Fibroblast of lung (primary cell): ENCODE measurements at regions not wholly inside any gene's neighbourhood (a gene's known extent, or its start where the extent isn't known, plus 50 kb on each side); places are given as distances from the start of the nearest gene placed in this dataset.

Experiments
- DNase-seq, 2 donors: peaks; one replicate each; pipeline versions ENCODE4 v3.0.0 to v3.0.0-alpha.2; 2010; ENCODE audit warnings: low read depth in 2 of 2
- H2AFZ ChIP-seq: 2 replicates; pipeline ENCODE4 v1.5.1; 2012; ENCODE audit warnings: low read length, control low read depth, inconsistent platforms
- H3K27ac ChIP-seq: 2 replicates; pipeline ENCODE4 v1.5.1; 2011; ENCODE audit warnings: low read length, control low read depth; ENCODE audit not compliant: insufficient read depth
- H3K27me3 ChIP-seq: 2 replicates; pipeline ENCODE4 v1.5.1; 2011; ENCODE audit warnings: mild to moderate bottlenecking, low read length; ENCODE audit not compliant: control insufficient read depth, insufficient read depth
- H3K36me3 ChIP-seq: 2 replicates; pipeline ENCODE4 v1.5.1; 2011; ENCODE audit warnings: low read length; ENCODE audit not compliant: control insufficient read depth, insufficient read depth
- H3K4me1 ChIP-seq: 2 replicates; pipeline ENCODE4 v1.5.1; 2011; ENCODE audit warnings: low read length; ENCODE audit not compliant: control insufficient read depth, insufficient read depth; ENCODE audit errors: extremely low read depth
- H3K4me2 ChIP-seq: 2 replicates; pipeline ENCODE4 v1.5.1; 2011; ENCODE audit warnings: low read length, control low read depth; ENCODE audit not compliant: insufficient read depth; ENCODE audit errors: extremely low read depth
- H3K4me3 ChIP-seq, 4 experiments: fragments of 200-600 bp in 1 of 4; sonication (generic) in 1 of 4; replicated peaks in 1 of 4; 2 replicates each; pipeline ENCODE4 v1.5.1; 2011 to 2016; ENCODE audit warnings: low read length in 4 of 4, low read depth in 3 of 4, mild to moderate bottlenecking in 3 of 4, control low read depth in 2 of 4, inconsistent platforms in 1 of 4, mixed read lengths in 1 of 4; ENCODE audit not compliant: insufficient read depth in 1 of 4; ENCODE audit errors: control extremely low read depth in 1 of 4
- H3K79me2 ChIP-seq: 2 replicates; pipeline ENCODE4 v1.5.1; 2012; ENCODE audit warnings: mild to moderate bottlenecking, low read length, inconsistent platforms; ENCODE audit not compliant: control insufficient read depth, insufficient read depth
- H3K9ac ChIP-seq: 2 replicates; pipeline ENCODE4 v1.5.1; 2011; ENCODE audit warnings: mild to moderate bottlenecking, low read length, control low read depth; ENCODE audit not compliant: insufficient read depth
- H3K9me3 ChIP-seq: 2 replicates; pipeline ENCODE4 v1.5.1; 2012; ENCODE audit warnings: low read depth, low read length; ENCODE audit not compliant: control insufficient read depth, insufficient read depth
- H4K20me1 ChIP-seq: 2 replicates; pipeline ENCODE4 v1.5.1; 2011; ENCODE audit warnings: low read length; ENCODE audit not compliant: control insufficient read depth, insufficient read depth; ENCODE audit errors: extremely low read depth
- CTCF ChIP-seq, 2 donors: IDR thresholded peaks in 1 of 2; conservative IDR thresholded peaks in 1 of 2; 1 replicate in 1 of 2; 2 replicates in 1 of 2; pipeline ENCODE4 v1.5.1; 2011 to 2012; ENCODE audit warnings: low read length in 2 of 2, control low read depth in 1 of 2, inconsistent platforms in 1 of 2, low read depth in 1 of 2, mild to moderate bottlenecking in 1 of 2
- EZH2 ChIP-seq: IDR thresholded peaks from 2 replicates; pipeline ENCODE4 v1.5.1; 2012; ENCODE audit warnings: low read length, control low read depth, mild to moderate bottlenecking; ENCODE audit errors: missing control alignments

- no peak for DNase-seq
- Histone ChIP-seq H3K9ac (no peak overlapping the region), H3K79me2 (no peaks in the 10 kb centered on the region), H3K4me3 (no peak overlapping the region), H3K27me3 (no peaks in the 10 kb centered on the region), H3K36me3 (no peaks in the 10 kb centered on the region), H3K4me2 (no peak overlapping the region), H4K20me1 (no peaks in the 10 kb centered on the region), H2AFZ (no peak overlapping the region), H3K9me3 (no peaks in the 10 kb centered on the region), H3K4me1 (no peaks in the 10 kb centered on the region), H3K27ac (no peak overlapping the region)
- TF ChIP-seq EZH2 (no peak), CTCF (conservative IDR thresholded peaks at IDR 0.05 in 1 of 2, IDR thresholded peaks at IDR 0.05 in 1 of 2; ENCODE audit: low read depth in 1 of 2, low read length in 2 of 2) (no peak)
Measured at GRCh38 chr10:16184906-16185305, 251.9 kb upstream of the PTER start.

GRCh38 chr10:16186564-16186963 lies 250.2 kb upstream of the PTER start:
- Histone ChIP-seq H2AFZ (no peak overlapping the region), H3K9me3 (no peaks in the 10 kb centered on the region), H3K27me3 (no peaks in the 10 kb centered on the region), H3K4me3 (no peak overlapping the region), H3K4me2 (no peak overlapping the region), H4K20me1 (no peaks in the 10 kb centered on the region), H3K9ac (no peak overlapping the region), H3K36me3 (no peaks in the 10 kb centered on the region), H3K4me1 (no peaks in the 10 kb centered on the region), H3K27ac (no peak overlapping the region), H3K79me2 (no peaks in the 10 kb centered on the region)
- TF ChIP-seq EZH2 (no peak), CTCF (conservative IDR thresholded peaks at IDR 0.05 in 1 of 2, IDR thresholded peaks at IDR 0.05 in 1 of 2; ENCODE audit: low read depth in 1 of 2, low read length in 2 of 2) (no peak)
- no peak for DNase-seq

GRCh38 chr10:16187161-16187560 lies 249.6 kb upstream of the PTER start:
- H3K4me2 ChIP-seq = no peak overlapping the region
- H3K4me1 ChIP-seq = no peaks in the 10 kb centered on the region
- H3K36me3 ChIP-seq = no peaks in the 10 kb centered on the region
- H3K4me3 ChIP-seq = no peak overlapping the region
- no peaks in the 10 kb centered on the region for H4K20me1 ChIP-seq
- H2AFZ ChIP-seq = no peak overlapping the region
- DNase-seq = no peak
- no peak overlapping the region for H3K9ac ChIP-seq
- no peaks in the 10 kb centered on the region for H3K9me3 ChIP-seq
- TF ChIP-seq CTCF (conservative IDR thresholded peaks at IDR 0.05 in 1 of 2, IDR thresholded peaks at IDR 0.05 in 1 of 2; ENCODE audit: low read depth in 1 of 2, low read length in 2 of 2) (no peak), EZH2 (no peak)
- H3K27me3 ChIP-seq = no peaks in the 10 kb centered on the region
- no peak overlapping the region for H3K27ac ChIP-seq
- no peaks in the 10 kb centered on the region for H3K79me2 ChIP-seq
